GM10266 (cell line): ENCODE measurements at regions not wholly inside any gene's neighbourhood (a gene's known extent, or its start where the extent isn't known, plus 50 kb on each side); places are given as distances from the start of the nearest gene placed in this dataset.

Experiments
- DNase-seq: peaks from one replicate; pipeline ENCODE4 v3.0.0; 2012; ENCODE audit errors: extremely low spot score
- TF ChIP-seq, protein P1 (sequence below): IDR thresholded peaks from 2 replicates; pipeline ENCODE4 v1.5.1; 2012; ENCODE audit warnings: mild to moderate bottlenecking, low read depth; ENCODE audit not compliant: control insufficient read depth, insufficient read depth; ENCODE audit errors: missing control alignments

GRCh38 chr2:138327967-138328366 lies 173.6 kb upstream of the SPOPL start:
- no peak for DNase-seq
- TF ChIP-seq, protein P1, sequence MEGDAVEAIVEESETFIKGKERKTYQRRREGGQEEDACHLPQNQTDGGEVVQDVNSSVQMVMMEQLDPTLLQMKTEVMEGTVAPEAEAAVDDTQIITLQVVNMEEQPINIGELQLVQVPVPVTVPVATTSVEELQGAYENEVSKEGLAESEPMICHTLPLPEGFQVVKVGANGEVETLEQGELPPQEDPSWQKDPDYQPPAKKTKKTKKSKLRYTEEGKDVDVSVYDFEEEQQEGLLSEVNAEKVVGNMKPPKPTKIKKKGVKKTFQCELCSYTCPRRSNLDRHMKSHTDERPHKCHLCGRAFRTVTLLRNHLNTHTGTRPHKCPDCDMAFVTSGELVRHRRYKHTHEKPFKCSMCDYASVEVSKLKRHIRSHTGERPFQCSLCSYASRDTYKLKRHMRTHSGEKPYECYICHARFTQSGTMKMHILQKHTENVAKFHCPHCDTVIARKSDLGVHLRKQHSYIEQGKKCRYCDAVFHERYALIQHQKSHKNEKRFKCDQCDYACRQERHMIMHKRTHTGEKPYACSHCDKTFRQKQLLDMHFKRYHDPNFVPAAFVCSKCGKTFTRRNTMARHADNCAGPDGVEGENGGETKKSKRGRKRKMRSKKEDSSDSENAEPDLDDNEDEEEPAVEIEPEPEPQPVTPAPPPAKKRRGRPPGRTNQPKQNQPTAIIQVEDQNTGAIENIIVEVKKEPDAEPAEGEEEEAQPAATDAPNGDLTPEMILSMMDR: no peak

GRCh38 chr2:138329162-138329561 lies 172.4 kb upstream of the SPOPL start:
- no peak for DNase-seq
- TF ChIP-seq, protein P1: no peak

- TF ChIP-seq, protein P1: no peak
- DNase-seq: no peak
These were observed 172.0 kb upstream of the SPOPL start for GRCh38 chr2:138329591-138329990.

GRCh38 chr2:138333121-138333520 lies 168.4 kb upstream of the SPOPL start:
- TF ChIP-seq, protein P1: no peak
- no peak for DNase-seq

DNA sequence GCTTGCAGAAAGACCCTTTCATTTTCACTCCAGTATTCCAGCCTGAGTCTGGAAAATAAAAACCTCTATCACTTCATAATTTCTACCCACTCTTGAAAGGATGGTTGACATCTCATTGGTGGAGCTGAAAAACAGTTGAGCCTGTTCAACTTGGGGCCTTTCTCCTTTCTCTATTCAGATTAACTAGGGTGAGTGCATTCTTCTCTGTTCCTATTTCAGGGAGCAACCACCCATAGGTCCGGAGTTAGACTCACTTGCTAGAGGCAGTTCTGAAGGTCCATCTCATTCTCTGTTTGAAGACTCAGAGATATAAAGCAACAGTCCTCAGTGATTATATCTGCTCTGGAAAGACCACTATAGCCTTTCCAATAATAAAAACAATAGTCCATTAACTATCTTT lies 167.9 kb upstream of the SPOPL start:
- TF ChIP-seq, protein P1: no peak

DNA sequence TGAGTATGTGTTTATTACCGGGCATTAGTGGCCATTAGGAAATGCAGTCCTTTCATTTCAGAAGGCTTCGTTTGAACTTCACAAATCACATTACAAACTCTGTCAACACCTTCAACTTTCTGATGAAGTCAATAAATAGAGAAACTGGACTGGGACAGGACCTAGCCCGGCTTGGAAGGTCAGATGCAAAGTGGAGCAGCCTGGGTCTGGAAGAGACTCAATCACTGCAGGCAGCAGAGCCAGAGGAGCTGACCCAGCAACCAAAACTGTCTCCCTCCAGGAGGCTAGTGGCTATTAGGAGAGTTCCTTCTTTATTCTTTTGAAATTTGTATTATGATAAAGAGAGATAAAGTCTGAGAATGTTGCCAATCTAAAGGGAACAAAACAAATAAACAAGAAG lies 167.2 kb upstream of the SPOPL start:
- TF ChIP-seq, protein P1: no peak
- no peak for DNase-seq

More for the DNA sequence above, 167.9 kb upstream of the SPOPL start:
- DNase-seq: no peak

GRCh38 chr2:138335036-138335435 lies 166.5 kb upstream of the SPOPL start:
- TF ChIP-seq, protein P1: no peak
- no peak for DNase-seq

GRCh38 chr2:138336146-138336545 lies 165.4 kb upstream of the SPOPL start:
- no peak for DNase-seq
- TF ChIP-seq, protein P1: no peak
